HCT116 (cell line): ENCODE measurements at regions not wholly inside any gene's neighbourhood (a gene's known extent, or its start where the extent isn't known, plus 50 kb on each side); places are given as distances from the start of the nearest gene placed in this dataset.

Experiments used
- ATAC-seq: fragments of 200-7000 bp; cut with Tn5 transposase; 2 replicates; pipeline ENCODE4 v1.9.1; 2020; ENCODE audit warnings: mild to moderate bottlenecking, moderate library complexity
- BruUV-seq: library from RNA; stranded (reverse); fragments of 400-500 nt; replicated peaks from 2 replicates; lab custom pipeline; 2021; lab: Mats Ljungman, UMichigan
- CTCF ChIA-PET: fragments of 300-600 bp; sonication (Branson Sonifier 250); formaldehyde crosslinking; loops from one replicate; lab custom pipeline; 2021; ENCODE audit warnings: antibody characterized with exemption; lab: Charles Lee
- POLR2A ChIA-PET: fragments of 300-600, 350-600 bp; sonication (Branson Sonifier 250); formaldehyde crosslinking; loops from one replicate; lab custom pipeline; 2021; ENCODE audit warnings: antibody characterized with exemption; lab: Charles Lee
- RAD21 ChIA-PET, 2 experiments: fragments of 300-600 bp; sonication (Branson Sonifier 250); formaldehyde crosslinking; loops; one replicate each; lab custom pipeline; 2023; ENCODE audit warnings: low total read pairs in 2 of 2; ENCODE audit not compliant: uncharacterized antibody in 2 of 2, unreplicated experiment in 2 of 2, low non-redundant PET in 1 of 2; lab: Charles Lee
- DNase-seq: peaks from one replicate; pipeline ENCODE4 v3.0.0-alpha.2; 2010; ENCODE audit warnings: low read depth, low spot score
- H2AFZ ChIP-seq: fragments of 200-600 bp; shearing (Covaris generic), sonication (generic); 2 replicates; pipeline ENCODE4 v1.6.1; 2017; ENCODE audit warnings: low read depth, mixed run types, mixed read lengths, antibody characterized with exemption, low read length; ENCODE audit not compliant: poor library complexity, severe bottlenecking
- H3K27ac ChIP-seq: 2 replicates; pipeline ENCODE4 v1.5.1; 2012; ENCODE audit warnings: low read depth, low read length
- H3K27me3 ChIP-seq: fragments of 200-600 bp; sonication (generic); 2 replicates; pipeline ENCODE4 v1.6.1; 2016; ENCODE audit warnings: mixed run types, low read length, mixed read lengths; ENCODE audit not compliant: insufficient read depth
- H3K36me3 ChIP-seq, 2 experiments: fragments of 200-500 bp in 1 of 2; fragments of 200-600 bp in 1 of 2; sonication (Bioruptor generic) in 1 of 2; sonication (generic) in 1 of 2; 2 replicates each; pipeline versions ENCODE4 v1.5.1 to v1.6.1; 2014 to 2016; ENCODE audit warnings: low read length in 2 of 2, inconsistent platforms in 1 of 2, mixed read lengths in 1 of 2, mixed run types in 1 of 2; ENCODE audit not compliant: insufficient read depth in 2 of 2, control insufficient read depth in 1 of 2
- H3K4me1 ChIP-seq, 2 experiments: fragments of 200-600 bp in 1 of 2; sonication (generic) in 1 of 2; 2 replicates each; pipeline versions ENCODE4 v1.5.1 to v1.6.1; 2012 to 2017; ENCODE audit warnings: low read length in 2 of 2, inconsistent platforms in 1 of 2, mild to moderate bottlenecking in 1 of 2, mixed read lengths in 1 of 2, mixed run types in 1 of 2, moderate library complexity in 1 of 2; ENCODE audit not compliant: insufficient read depth in 2 of 2, control insufficient read depth in 1 of 2
- H3K4me2 ChIP-seq: fragments of 200-600 bp; sonication (generic); 2 replicates; pipeline ENCODE4 v1.6.1; 2017; ENCODE audit warnings: mixed run types, low read length, mixed read lengths
- H3K4me3 ChIP-seq, 2 experiments: fragments of 200-600 bp in 1 of 2; sonication (generic) in 1 of 2; replicated peaks in 1 of 2; 2 replicates each; pipeline ENCODE4 v1.5.1; 2011 to 2016; ENCODE audit warnings: low read length in 2 of 2, control low read depth in 1 of 2, low read depth in 1 of 2, mild to moderate bottlenecking in 1 of 2, mixed read lengths in 1 of 2, mixed run types in 1 of 2
- H3K79me2 ChIP-seq: fragments of 200-600 bp; sonication (generic); 2 replicates; pipeline ENCODE4 v1.6.1; 2017; ENCODE audit warnings: mild to moderate bottlenecking, mixed run types, low read length, moderate library complexity, mixed read lengths; ENCODE audit not compliant: insufficient read depth
- H3K9ac ChIP-seq: fragments of 200-600 bp; sonication (generic); 2 replicates; pipeline ENCODE4 v1.6.1; 2016; ENCODE audit warnings: low read length, mixed read lengths
- H3K9me2 ChIP-seq: fragments of 200-600 bp; sonication (generic), shearing (Covaris generic); 2 replicates; pipeline ENCODE4 v1.6.1; 2017; ENCODE audit warnings: mixed run types, mild to moderate bottlenecking, moderate library complexity; ENCODE audit not compliant: insufficient read depth
- H3K9me3 ChIP-seq, 2 experiments: fragments of 200-500 bp in 1 of 2; fragments of 200-600 bp in 1 of 2; sonication (Bioruptor generic) in 1 of 2; sonication (generic) in 1 of 2; 2 replicates each; pipeline ENCODE4 v1.6.1; 2014 to 2017; ENCODE audit warnings: low read length in 2 of 2, mixed read lengths in 2 of 2, inconsistent platforms in 1 of 2, low read depth in 1 of 2, mild to moderate bottlenecking in 1 of 2, mixed run types in 1 of 2, moderate library complexity in 1 of 2; ENCODE audit not compliant: control insufficient read depth in 1 of 2, insufficient read depth in 1 of 2
- H4K20me1 ChIP-seq: fragments of 200-600 bp; sonication (generic), shearing (Covaris generic); 2 replicates; pipeline ENCODE4 v1.6.1; 2017; ENCODE audit warnings: mixed run types, mild to moderate bottlenecking, moderate library complexity; ENCODE audit not compliant: insufficient read depth
- CEBPB ChIP-seq: IDR thresholded peaks from 2 replicates; pipeline ENCODE4 v1.6.1; 2012; ENCODE audit warnings: low read depth
- EGR1 ChIP-seq: IDR thresholded peaks from 2 replicates; pipeline ENCODE4 v1.6.1; 2012; ENCODE audit warnings: low read depth
- ELF1 ChIP-seq: IDR thresholded peaks from 2 replicates; pipeline ENCODE4 v1.6.1; 2012; ENCODE audit warnings: low read depth, borderline replicate concordance
- EZH2phosphoT487 ChIP-seq: fragments of 200-600 bp; IDR thresholded peaks from 2 replicates; pipeline ENCODE4 v1.6.1; 2018; ENCODE audit warnings: antibody characterized with exemption, borderline replicate concordance
- FOSL1 ChIP-seq: IDR thresholded peaks from 2 replicates; pipeline ENCODE4 v1.6.1; 2012; ENCODE audit warnings: low read depth
- SIN3A ChIP-seq: IDR thresholded peaks from 2 replicates; pipeline ENCODE4 v1.6.1; 2012; ENCODE audit warnings: low read depth
- SP1 ChIP-seq: IDR thresholded peaks from 2 replicates; pipeline ENCODE4 v1.6.1; 2012; ENCODE audit warnings: low read depth
- TCF7L2 ChIP-seq: IDR thresholded peaks from 2 replicates; pipeline ENCODE4 v1.7.0; 2011; ENCODE audit warnings: borderline replicate concordance, inconsistent platforms; ENCODE audit not compliant: insufficient read depth, insufficient read length; ENCODE audit errors: extremely low read depth
- intact Hi-C: fragments of 100-400 bp; cut with micrococcal nuclease; formaldehyde crosslinking; loops from 2 replicates; pipeline ENCODE4 v1.10.0; 2022
- TF ChIP-seq, protein P1 (sequence below): IDR thresholded peaks from 2 replicates; pipeline ENCODE4 v1.6.1; 2012
- TF ChIP-seq, protein P2 (sequence below): IDR thresholded peaks from 2 replicates; pipeline ENCODE4 v1.6.1; 2012; ENCODE audit warnings: low read depth
- TF ChIP-seq, protein P3 (sequence below): IDR thresholded peaks from 2 replicates; pipeline ENCODE4 v1.6.1; 2011; ENCODE audit warnings: mild to moderate bottlenecking, low read length, moderate library complexity; ENCODE audit not compliant: insufficient replicate concordance; ENCODE audit errors: extremely low read depth

DNA sequence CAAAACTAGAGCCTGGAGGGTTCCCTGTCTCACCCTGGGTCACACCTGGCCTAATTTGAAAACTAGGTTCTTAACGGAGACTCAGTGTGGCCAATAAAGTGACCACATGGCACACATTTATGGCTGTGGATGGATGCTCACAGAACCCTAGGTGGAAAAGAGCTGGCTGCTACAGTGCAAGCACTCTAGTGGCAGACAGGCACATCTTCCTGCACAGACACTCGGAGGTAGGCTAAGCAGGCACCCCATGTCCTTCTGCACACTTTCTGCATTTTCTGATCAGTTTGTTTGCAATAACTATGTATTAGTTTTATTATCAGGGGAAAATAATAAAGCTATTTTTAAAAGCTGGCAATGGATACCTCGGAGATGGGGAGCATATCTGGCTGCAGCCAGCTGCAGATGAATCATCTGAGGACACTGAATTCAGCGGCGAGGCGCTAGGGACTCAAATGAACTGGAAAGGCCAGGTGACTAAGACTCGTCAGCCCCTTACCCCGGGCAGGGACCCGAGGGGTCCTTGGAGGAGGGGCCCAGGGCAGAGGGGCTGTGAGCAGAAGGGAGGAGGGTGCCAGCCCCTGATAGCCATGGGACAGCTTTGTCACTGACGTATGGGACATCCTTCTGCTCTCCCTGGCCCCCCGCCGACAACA, 96.2 kb downstream of the OLFM1 start:
- Histone ChIP-seq H3K4me2 (no peak overlapping the region), H4K20me1 (no peaks in the 10 kb centered on the region), H2AFZ (no peak overlapping the region), H3K9ac (no peak overlapping the region), H3K4me3 (no peak overlapping the region), H3K27ac (no peak overlapping the region), H3K9me2 (no peaks in the 10 kb centered on the region), H3K27me3 (no peaks in the 10 kb centered on the region), H3K4me1 (peaks cover 0 to 6% of the 10 kb centered on the region in 2 experiments; a peak in 2 of 4 replicates), H3K9me3 (no peaks in the 10 kb centered on the region), H3K79me2 (no peaks in the 10 kb centered on the region), H3K36me3 (no peaks in the 10 kb centered on the region)
- ChIA-PET CTCF (no interaction called here), RAD21 (no interaction called here), POLR2A (no interaction called here)
- ATAC-seq, result no peak
- no peak for DNase-seq
- BruUV-seq, result no TSS peak
- TF ChIP-seq TCF7L2, result no peak
- no peak for TF ChIP-seq EGR1
- TF ChIP-seq, protein P1, sequence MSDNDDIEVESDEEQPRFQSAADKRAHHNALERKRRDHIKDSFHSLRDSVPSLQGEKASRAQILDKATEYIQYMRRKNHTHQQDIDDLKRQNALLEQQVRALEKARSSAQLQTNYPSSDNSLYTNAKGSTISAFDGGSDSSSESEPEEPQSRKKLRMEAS, result no peak
- intact Hi-C loops, result no loop called here

DNA sequence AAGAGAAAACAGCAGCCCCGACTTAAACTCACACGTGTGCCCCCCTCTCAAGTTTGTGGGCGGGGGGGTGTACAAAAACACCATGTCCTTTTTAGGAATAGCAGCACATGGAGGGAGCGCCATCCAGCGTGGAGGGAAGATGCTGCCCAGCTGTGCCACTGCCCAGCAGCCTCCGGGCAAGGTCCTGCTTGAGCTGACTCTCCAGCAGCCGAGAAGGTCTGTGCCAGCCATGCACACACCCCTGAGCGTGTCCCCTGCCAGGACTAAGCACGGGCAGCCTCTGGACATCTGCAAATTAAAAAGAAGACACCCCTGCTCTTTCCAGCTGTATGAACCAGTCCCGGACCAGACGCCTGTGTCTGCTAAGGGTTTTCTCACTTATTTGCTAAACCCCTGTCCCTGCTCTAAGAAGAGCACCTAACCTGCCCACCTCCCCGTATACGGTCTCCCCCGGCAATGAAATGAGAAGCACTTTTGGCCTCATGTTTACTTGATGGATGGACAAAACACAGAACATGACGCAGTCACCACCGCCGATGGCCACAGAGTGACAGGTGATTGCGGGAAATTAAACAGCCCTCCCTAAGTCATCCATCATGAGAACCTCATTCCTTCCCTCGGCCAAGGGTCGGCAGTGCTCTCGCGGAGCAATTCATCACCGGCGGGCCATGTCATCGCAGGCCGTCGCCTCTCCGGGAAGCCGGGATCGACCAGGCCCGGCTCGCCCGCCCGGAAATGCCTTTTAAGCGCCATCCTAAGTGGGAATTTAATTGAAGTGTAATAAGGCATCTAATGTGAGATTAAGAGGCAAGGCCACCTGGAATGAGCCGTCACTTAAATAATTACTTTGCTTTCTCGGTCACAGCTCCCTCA, 96.9 kb downstream of the OLFM1 start:
- H3K4me1 ChIP-seq, result peaks cover 0 to 6% of the 10 kb centered on the region in 2 experiments; a peak in 2 of 4 replicates
- H3K79me2 ChIP-seq, result no peaks in the 10 kb centered on the region
- RAD21 ChIA-PET, result no interaction called here
- H3K9ac ChIP-seq, result no peak overlapping the region
- H3K9me3 ChIP-seq, result no peaks in the 10 kb centered on the region
- H3K4me3 ChIP-seq, result no peak overlapping the region
- CTCF ChIA-PET, result no interaction called here
- intact Hi-C loops, result no loop called here
- BruUV-seq, result no TSS peak
- no peak overlapping the region for H2AFZ ChIP-seq
- no peaks in the 10 kb centered on the region for H3K27me3 ChIP-seq
- no peaks in the 10 kb centered on the region for H3K36me3 ChIP-seq
- ATAC-seq (no peak), DNase-seq (no peak)
- H3K4me2 ChIP-seq, result no peak overlapping the region
- H3K27ac ChIP-seq, result no peak overlapping the region
- POLR2A ChIA-PET, result no interaction called here
- H3K9me2 ChIP-seq, result no peaks in the 10 kb centered on the region
- no peaks in the 10 kb centered on the region for H4K20me1 ChIP-seq
- TF ChIP-seq EZH2phosphoT487, result no peak
- no peak for TF ChIP-seq CEBPB
- no peak for TF ChIP-seq SP1
- TF ChIP-seq, protein P2, sequence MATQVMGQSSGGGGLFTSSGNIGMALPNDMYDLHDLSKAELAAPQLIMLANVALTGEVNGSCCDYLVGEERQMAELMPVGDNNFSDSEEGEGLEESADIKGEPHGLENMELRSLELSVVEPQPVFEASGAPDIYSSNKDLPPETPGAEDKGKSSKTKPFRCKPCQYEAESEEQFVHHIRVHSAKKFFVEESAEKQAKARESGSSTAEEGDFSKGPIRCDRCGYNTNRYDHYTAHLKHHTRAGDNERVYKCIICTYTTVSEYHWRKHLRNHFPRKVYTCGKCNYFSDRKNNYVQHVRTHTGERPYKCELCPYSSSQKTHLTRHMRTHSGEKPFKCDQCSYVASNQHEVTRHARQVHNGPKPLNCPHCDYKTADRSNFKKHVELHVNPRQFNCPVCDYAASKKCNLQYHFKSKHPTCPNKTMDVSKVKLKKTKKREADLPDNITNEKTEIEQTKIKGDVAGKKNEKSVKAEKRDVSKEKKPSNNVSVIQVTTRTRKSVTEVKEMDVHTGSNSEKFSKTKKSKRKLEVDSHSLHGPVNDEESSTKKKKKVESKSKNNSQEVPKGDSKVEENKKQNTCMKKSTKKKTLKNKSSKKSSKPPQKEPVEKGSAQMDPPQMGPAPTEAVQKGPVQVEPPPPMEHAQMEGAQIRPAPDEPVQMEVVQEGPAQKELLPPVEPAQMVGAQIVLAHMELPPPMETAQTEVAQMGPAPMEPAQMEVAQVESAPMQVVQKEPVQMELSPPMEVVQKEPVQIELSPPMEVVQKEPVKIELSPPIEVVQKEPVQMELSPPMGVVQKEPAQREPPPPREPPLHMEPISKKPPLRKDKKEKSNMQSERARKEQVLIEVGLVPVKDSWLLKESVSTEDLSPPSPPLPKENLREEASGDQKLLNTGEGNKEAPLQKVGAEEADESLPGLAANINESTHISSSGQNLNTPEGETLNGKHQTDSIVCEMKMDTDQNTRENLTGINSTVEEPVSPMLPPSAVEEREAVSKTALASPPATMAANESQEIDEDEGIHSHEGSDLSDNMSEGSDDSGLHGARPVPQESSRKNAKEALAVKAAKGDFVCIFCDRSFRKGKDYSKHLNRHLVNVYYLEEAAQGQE, result no peak
- TF ChIP-seq, protein P3, sequence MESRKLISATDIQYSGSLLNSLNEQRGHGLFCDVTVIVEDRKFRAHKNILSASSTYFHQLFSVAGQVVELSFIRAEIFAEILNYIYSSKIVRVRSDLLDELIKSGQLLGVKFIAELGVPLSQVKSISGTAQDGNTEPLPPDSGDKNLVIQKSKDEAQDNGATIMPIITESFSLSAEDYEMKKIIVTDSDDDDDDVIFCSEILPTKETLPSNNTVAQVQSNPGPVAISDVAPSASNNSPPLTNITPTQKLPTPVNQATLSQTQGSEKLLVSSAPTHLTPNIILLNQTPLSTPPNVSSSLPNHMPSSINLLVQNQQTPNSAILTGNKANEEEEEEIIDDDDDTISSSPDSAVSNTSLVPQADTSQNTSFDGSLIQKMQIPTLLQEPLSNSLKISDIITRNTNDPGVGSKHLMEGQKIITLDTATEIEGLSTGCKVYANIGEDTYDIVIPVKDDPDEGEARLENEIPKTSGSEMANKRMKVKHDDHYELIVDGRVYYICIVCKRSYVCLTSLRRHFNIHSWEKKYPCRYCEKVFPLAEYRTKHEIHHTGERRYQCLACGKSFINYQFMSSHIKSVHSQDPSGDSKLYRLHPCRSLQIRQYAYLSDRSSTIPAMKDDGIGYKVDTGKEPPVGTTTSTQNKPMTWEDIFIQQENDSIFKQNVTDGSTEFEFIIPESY, result no peak
- TF ChIP-seq FOSL1, result no peak
- no peak for TF ChIP-seq EGR1
- TF ChIP-seq, protein P1, result no peak
- TF ChIP-seq TCF7L2, result no peak
- TF ChIP-seq SIN3A, result no peak
- TF ChIP-seq ELF1, result no peak
